ENCODE measurements at regions not wholly inside any gene's neighbourhood (a gene's known extent, or its start where the extent isn't known, plus 50 kb on each side); places are given as distances from the start of the nearest gene placed in this dataset.

DNA sequence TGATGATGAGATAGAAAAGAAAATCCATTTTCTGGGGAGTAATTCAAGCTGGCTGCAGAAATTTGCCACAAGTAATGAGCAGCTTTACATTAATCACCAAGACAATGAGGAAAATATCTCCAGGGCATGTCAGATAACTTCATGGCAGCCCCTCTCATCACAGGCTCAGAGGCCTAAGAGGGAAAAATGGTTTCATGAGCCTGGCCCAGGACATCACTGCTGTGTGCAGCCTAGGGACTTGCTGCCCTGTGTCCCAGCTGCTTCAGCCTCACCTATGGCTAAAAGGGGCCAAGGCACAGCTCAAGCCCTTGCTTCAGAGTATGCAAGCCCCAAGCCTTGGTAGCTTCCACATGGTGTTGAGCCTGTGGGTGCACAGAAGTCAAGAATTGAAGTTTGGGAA lies 161.7 kb downstream of the OPA1 start:
- DNase-seq (ENCODE audit: low read depth in 2 of 2), result no peak

DNA sequence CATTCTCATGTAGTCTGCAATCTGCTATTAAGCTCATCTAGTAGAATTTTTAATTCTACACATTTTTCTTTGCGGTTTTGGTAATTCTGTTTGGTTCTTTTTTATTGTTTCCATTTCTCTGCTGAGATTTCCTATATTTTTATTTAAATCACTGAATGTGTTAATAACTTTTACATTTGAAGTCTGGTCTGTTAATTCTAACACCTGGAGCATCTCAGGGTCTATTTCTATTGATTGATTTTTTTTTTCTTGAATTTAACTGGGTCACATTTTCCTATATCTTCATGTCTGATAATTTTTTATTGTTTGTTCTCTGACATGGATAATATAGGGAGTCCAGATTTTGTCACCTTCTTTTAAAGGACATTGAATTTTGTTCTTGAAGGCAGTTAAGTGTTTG lies 163.5 kb downstream of the OPA1 start:
- no peak for DNase-seq (ENCODE audit: low read depth in 2 of 2)

DNA sequence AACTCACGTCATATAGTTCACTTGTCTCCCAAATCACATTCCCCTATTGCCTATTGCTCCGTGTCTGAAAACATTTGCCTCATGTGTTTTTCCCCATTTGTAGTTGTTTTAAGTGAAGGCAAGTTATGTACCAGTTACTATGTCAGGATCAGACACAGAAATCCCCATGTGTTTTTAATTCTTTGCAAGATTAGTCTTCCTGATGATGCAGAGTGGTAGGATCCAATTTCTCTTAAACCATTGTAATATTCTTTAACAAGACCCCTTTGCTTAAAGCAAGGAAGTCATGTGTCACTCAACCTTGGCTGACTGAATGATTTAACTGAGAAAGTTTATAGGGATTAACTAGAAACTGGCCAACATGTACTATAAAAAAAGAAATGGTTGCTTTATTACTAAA lies 164.4 kb downstream of the OPA1 start:
- no peak for DNase-seq (ENCODE audit: low read depth in 2 of 2)

DNA sequence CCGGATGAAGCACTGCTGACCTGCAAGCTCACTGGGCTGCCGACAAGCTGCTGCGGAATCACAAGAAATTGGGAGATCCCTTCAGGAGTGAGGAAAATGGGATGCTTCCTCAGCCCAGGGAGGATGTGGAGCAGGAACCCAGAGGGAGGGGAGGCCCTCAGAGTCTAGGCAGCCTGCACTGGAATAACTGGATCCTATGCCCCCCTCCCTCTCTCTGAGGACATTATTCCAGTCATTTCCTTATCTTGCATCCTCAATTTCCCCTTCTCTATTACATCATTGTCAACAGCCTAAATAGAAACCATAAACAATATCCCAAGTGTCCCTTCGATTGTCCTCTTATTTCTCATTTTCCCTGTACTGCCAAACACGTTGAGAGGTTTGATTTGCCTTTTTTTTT lies 169.0 kb downstream of the OPA1 start:
- no peak for DNase-seq (ENCODE audit: low read depth in 2 of 2)

DNA sequence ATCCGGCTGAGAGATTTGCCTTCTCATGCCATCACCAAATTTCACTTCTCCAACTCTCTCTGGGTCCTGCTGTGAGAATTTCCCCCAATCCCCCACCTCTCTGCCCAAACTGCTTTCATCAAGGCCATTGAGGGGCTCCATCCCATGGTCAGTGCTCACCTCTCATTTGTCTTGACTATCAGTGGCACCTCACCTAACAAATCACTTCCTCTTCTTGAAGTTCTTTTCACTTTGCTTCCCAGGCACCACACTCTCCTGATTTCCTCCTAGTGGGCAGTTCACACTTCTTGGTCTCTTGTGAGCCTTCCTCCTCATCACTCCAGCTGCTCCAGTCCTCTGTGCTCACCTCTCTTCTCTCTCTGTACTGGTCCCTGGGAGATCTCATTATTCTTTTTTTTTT lies 169.6 kb downstream of the OPA1 start:
- DNase-seq (ENCODE audit: low read depth in 2 of 2), result no peak

DNA sequence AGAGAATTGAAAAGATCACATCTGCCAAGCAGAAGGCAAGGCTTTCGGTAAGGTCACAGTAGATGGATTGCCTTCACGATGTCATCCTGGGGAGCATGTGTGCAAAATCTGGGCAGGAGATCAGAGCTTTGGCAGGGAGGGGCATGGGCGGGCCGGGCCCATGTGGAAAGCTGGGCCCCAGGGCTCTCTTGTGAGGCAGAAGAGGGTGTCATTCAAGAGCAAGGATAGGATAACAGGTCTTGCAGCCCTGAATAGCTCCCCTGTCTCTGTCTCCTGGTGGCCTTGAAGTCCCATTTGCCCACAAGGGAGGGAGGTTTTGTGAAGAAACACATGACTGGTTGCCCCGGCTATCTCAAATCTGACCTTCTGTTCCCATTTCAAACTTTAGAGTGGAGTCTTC lies 172.0 kb downstream of the OPA1 start:
- DNase-seq (ENCODE audit: low read depth in 2 of 2), result no peak

DNA sequence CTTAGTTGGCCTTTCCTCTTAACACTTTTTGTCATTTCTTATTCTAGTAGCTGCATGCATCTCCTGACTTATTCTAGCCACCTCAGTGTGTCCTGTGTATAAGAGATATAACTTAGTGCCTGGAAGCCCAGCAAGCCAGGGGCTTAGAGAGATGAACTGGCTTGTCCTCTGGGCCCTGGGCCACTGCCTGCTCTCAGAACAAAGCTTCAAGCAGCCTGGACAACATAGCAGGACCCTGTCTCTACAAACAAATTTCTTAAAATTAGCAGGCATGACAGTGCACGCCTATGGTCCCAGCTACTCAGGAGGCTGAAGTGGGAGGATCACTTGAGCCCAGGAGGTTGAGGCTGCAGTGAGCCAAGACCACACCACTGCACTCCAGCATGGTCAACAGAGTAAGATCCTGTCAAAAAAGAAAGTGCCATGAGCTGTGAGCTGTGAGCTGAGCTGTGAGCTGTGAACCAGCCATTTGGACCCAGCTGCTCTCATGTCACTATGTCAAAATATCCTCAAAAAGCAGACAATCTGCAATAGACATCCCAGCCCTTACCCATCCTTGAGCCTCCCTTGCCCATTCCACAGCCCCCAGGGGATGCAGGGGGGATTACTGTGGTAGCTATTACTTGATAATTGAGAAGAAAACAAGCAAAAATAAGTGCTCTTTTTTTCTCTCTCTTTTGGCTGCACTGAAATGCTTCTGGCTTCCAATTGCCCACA lies 174.5 kb downstream of the OPA1 start:
- DNase-seq (ENCODE audit: low read depth in 2 of 2), result no peak

DNA sequence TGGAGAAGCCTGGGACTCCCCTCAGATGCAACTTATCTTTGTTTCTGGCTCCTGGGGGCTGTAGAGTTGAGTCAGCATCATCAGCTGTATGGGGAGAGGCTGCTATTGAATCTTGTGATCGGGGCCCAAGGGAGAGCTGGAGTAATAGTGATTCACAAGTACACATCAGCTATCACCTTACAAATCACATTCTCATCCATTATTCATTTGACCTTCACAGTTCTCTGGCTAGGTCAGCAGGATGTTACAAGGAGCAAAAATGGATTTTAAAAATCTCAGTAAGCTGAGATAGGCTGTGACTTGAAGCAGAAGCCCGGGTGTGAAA lies 175.0 kb downstream of the OPA1 start:
- no peak for DNase-seq (ENCODE audit: low read depth in 2 of 2)

DNA sequence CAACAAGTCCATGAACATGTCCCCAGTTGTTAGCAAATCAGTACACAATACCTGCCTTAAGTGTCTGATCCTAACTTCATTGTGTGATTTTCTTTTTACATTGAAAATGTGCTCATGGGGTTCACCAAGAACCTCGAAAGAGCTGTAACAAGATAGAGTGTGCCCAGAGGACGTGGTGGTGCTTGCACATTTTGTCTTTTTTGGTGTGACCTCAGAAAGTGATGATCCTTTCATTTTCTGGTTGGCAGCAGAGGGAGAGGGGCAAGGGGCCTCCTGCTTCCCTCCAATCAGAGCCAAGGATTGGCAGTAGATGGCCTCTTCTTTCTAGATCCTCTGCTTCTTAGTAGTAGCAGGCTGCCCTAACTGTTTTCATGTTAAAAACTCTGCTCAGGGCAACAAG lies 176.4 kb downstream of the OPA1 start:
- DNase-seq (ENCODE audit: low read depth in 2 of 2), result no peak

DNA sequence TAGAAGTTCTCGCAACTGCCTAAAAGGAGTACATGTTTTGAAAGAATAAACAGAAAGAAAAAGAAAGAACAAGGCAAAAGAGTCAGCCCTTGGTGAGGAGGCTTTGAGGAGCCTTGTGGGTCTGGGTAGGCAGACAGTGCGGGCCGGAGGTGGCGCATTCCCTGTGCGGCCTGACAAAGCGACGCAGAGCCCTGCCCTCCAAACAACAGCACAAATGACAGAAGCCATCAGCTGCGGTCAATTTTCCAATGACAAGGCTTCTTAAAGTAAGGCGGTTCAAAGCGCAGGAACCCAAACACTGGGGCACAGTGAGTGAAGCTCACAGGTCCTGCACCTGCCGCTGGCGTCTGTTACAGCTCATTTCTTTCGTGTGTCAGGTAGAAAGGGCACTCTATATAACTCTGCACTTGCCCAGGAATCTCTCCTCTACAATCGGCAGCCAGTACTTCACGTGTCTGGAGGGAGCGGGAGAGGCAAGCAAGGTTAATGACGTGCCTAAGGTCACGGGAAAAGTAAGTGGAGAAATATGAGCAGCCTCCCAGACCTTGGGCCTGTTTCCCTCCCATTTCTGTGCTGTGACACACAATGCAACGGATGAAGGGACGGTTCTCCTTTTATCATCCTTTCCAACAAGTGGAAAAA lies 178.1 kb downstream of the OPA1 start:
- no peak for DNase-seq (ENCODE audit: low read depth in 2 of 2)

DNA sequence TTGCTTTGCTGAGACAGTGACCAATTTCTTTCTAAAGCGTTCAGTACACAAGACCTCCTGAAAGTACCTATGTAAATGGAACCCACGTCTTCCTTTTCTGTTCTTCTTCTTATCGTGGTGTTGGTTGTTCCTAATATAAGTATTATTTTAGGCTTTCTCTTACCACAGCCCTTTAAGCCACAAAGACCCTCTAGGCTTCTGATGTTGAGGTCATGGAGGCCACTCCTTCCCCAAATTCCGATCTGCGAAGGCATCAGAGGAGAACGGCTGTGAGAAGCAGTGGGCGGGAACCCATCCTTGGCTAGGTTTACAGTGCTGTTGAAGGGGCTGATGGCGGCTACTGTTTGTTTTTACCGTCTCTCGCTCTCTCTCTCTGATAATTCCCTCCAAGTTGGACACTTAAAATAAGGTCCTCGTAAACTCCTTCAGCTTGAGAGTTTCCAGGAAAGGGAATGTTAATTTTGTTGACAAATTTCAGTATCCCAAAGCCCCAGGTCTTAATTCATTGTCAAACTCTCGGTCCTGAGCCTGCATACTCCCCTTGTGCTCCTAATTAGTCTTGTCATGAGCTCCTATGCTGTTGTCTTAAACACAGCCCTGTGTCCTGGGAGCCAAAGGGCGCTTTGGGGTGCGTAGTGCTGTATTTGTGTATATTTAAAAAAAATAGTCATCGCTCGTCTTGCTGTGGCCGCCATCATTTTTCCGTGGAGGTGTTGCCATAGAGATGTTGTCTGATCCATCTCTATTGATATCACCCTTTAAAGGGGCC lies 178.8 kb downstream of the OPA1 start:
- no peak for DNase-seq (ENCODE audit: low read depth in 2 of 2)

DNA sequence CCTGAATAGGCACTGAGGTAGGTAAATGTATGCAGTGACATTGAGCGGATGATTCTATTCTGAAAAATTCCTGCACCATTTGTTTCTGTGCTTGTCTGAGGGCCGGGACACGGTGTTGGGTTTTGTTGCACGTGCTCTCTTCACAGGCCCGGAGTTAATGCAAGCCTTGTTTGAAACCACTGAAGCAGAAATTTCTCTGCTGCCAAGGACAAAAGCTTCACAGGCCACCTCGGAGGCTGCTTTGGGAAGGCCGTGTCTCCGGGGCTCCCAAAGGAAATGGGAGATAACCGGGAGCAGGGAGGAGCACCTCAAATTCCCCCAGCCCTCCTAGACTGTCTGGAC lies 179.4 kb downstream of the OPA1 start:
- no peak for DNase-seq (ENCODE audit: low read depth in 2 of 2)

DNA sequence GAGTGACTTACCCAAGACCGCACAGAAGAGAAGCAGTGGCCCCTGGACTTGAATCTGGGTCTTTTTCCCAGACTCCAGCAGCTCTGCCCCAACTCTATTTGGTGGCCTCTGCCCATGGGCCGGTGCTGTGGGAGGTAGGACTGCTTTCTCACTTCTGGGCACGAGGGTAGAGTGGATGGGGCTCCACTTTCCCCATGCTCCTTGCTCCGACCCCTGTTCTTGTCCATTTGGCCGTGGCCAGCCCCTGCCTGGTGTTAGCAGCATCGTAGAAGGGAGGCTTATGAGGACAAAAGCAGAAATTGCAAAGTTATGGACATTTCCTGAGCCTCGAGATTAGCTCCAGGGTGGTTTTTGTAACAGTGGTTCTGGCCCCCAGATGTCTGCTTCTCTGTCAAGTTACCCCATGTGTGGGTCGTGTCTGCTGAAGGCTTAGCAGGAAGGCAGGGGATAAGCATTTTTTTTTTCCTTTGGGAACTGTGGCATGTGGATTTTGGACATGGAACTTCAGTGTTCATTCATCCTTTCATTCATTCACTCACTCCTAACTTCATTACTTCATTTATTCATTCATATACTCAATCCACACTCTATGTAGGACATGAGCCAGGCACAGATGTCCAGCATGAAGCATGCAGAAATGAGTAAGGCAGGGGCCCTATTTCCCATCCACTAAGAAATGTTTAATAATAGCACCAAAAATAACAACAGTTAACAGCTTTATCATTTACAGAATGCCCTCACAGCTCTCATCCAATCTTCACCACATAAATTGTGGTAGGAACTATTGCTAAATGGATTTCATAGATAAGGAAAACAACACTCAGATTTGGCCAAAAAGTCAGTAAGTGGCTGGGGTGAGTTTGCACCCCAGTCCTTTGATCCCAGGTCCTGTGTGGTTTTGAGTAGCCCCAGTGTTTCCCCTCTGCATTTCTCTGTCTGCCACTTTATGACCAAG lies 180.5 kb downstream of the OPA1 start:
- DNase-seq (ENCODE audit: low read depth in 2 of 2), result no peak

DNA sequence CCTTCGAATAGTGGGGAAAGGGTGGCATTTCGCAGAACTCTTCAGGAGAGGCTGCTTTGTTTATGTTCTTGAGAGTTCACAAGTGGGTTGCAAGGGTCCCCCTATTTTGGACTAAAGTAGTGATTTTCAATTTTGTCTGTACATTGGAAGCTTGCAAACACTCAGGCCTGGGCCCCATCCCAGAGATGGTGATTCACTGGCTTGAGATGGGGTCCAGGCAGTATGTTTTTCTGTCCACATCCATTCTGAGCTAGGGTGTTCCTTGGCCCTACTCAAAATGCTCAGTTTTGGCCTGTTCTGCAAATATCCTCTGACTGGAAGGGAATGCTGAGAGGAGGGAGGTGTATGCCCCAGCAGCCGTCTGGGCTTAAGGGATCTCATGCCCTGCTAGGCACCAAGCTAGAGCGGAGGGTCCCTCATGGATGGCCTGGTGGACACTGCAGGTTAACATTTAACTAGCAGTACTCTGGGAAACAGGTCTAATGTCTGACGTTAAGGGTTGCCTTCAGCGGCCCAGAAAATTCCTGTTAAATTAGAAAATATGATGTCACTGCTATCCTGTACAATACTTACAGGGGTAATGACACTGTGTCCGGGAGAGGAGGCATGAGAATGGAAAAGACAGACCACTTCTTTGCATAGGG lies 181.4 kb downstream of the OPA1 start:
- DNase-seq (ENCODE audit: low read depth in 2 of 2), result no peak

DNA sequence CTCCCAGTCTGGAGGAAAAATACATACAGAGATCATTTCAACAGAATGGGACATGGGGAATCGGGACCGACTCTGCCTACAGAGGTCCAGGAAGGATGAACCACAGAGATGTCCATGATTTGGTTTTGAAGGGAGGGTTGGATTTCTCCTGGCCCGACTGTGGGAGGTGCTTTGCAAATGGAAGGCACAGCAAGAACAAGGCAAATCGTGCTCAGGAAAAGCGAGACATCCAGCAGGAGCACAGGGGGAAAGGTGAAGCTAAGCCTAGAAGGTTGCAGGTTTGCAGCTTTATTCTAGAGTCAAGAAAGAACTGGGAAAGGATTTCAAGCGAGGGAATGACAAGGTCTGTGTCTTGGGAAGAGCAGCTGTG lies 181.9 kb downstream of the OPA1 start:
- no peak for DNase-seq (ENCODE audit: low read depth in 2 of 2)

DNA sequence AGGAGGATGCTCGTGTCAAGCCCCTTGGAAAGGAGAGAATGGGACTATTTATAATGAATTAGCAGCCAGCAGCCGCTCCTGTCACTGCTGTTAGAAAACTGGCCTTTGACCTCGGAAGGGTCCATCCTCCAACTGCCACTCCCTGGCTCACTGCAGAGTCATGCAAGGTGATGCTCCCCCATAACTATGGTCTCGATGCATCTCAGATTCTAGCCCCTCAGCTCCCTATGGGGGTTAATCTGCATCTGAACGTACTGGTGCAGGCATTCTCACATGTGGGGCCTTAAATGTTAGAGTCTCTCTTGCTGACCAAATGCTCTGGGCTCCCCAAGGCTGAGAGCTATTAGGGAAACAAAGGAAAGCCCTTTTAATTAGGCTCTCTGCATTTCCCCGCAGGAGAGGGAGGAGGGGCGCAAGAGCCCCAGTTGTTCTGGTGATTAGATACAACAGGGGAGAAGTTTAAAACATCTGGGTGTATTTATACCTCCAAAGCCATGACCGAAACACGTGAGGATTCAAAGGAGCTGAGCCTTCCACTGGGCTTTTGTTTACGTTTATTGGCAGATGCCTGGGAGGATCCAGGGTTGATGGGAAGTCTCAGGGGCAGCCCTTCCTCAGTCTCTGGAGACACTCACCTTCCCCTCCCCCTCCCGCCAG lies 182.5 kb downstream of the OPA1 start:
- DNase-seq (ENCODE audit: low read depth in 2 of 2), result no peak

DNA sequence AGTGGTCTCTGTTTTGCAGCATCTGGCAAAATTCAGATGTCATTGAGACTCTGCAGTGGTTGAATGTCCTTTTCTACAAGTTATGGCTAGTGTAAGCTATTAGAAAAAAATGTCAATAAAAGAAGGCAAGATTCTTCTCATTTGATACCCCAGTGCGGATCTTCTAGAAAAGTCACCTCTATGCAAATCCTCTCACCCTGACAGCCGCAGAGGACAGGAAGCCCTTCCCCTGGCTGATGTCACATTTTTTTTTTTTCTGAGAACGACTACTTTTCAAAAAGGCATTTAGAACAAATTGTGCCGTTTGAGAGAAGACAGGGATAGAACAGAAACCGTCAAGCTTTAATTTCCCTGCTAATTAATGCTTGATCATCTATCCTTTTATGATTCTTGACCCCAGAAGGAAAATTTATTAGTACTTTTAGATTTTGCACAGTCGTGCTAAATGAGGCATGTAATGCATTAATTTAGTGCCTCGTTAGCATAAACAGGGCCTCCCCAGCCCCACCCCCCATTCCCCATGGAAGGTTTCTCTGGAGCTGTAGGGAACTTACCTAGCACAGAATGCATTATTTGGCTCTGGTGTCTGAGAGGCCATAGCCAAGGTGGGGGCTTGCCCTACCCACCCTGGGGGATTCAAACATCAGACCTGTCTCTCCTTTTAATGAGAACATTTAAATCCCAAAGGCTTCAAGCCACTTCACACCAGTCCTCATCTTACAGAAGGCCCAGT lies 183.8 kb downstream of the OPA1 start:
- no peak for DNase-seq (ENCODE audit: low read depth in 2 of 2)

DNA sequence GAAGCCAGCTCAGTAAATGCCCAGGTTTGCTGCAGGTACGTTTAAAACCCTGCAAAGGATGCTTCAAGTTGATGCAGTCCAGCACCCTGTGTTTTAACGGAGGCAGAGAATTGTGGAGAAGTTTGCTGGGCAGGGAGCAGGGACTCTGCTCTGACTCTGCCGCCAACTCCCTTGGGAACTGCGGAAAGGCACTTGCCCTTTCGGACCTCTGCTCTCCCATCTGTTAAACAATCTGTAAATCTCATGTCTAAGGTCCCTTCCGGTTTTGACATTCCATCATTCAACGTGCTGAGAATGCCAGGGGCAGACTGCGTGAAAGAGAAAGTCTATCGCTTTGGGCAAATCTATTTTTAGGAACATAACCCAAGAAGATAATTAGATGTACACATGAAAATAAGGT lies 184.5 kb downstream of the OPA1 start:
- no peak for DNase-seq (ENCODE audit: low read depth in 2 of 2)

DNA sequence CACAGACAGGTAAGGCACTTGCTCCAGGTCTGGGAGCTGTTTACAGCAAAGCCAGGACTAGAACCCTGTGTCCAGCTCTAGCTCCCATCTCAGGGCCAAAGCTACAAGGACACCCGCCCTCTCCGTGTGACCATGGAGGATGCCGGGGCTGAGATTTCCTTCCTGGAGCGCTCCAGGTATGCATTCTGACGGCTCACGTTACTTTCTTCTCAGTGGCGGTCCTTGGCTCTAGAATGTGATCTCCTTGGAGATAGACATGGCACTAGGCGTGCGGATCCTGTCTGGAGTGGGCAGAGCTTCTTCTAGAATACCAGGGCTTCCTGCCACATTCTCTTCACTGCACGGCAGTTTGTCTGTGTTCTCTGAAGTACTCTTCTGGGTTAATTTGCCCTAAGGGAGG lies 185.7 kb downstream of the OPA1 start:
- no peak for DNase-seq (ENCODE audit: low read depth in 2 of 2)

DNA sequence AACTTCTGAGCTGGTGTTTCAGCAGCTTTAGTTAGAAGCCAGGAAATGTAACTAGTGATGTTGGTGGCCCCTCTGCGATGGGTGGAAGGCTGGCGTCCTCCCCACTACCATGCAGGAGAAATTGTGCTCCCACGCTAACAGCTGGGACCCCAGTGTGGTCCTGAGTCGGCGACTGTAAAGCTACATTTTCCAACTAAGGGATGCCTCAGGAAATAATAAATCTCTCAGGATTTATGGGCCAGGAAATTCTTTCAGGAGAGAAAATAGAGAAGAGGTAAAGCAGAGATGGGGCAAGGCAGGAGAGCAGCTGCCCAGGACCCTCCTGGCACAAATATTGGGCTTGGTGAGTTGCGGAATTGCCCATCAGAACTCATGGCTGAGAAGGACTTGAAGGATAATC lies 186.9 kb downstream of the OPA1 start:
- DNase-seq (ENCODE audit: low read depth in 2 of 2), result no peak

DNA sequence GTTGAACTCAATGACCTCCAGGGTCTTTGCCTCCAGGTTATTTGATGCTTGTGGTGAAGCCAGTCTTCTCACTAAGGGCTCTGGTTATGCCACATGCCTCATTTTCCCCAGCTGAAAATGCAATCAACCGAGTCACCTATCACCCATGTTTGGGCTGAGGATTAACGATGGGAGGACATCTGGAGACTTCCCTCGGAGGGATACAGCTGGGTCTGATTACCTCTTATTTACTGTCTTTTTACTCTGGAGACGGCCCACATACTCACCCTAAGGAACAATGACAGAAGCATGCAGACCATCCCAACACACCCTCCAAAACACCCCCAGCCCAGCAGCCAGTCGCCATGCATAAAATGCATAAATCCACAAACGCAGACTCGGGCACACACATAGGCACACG lies 187.4 kb downstream of the OPA1 start:
- DNase-seq (ENCODE audit: low read depth in 2 of 2), result no peak
